Ovary (tissue), 7 donors: ENCODE measurements at regions not wholly inside any gene's neighbourhood (a gene's known extent, or its start where the extent isn't known, plus 50 kb on each side); places are given as distances from the start of the nearest gene placed in this dataset.

Source experiments
- DNase-seq, 5 donors: peaks; one replicate each; pipeline ENCODE4 v3.0.0-alpha.2; 2019 to 2020
- H3K27ac ChIP-seq, 2 donors: fragments of 200-600 bp; one replicate each; pipeline versions ENCODE4 v1.5.1 to v1.8.0; 2019 to 2022
- H3K27me3 ChIP-seq: fragments of 200-600 bp; one replicate; pipeline ENCODE4 v1.8.0; 2022
- H3K36me3 ChIP-seq: fragments of 200-600 bp; sonication (generic); one replicate; pipeline ENCODE4 v1.5.1; 2019
- H3K4me1 ChIP-seq: one replicate; pipeline ENCODE4 v1.8.1; 2013; ENCODE audit warnings: mild to moderate bottlenecking, moderate library complexity; ENCODE audit not compliant: insufficient read depth
- H3K4me3 ChIP-seq: fragments of 200-600 bp; sonication (generic); one replicate; pipeline ENCODE4 v1.5.1; 2017
- H3K9me3 ChIP-seq, 2 donors: fragments of 200-600 bp in 1 of 2; sonication (generic) in 1 of 2; one replicate each; pipeline versions ENCODE4 v1.5.1 to v1.8.1; 2013 to 2019; ENCODE audit warnings: mild to moderate bottlenecking in 1 of 2, moderate library complexity in 1 of 2
- EP300 ChIP-seq: sonication (generic); formaldehyde crosslinking; IDR thresholded peaks from one replicate; pipeline ENCODE4 v1.6.1; 2017; ENCODE audit warnings: antibody characterized with exemption
- POLR2A ChIP-seq: fragments of 450-650 bp; IDR thresholded peaks from one replicate; pipeline ENCODE4 v1.6.1; 2017; ENCODE audit warnings: antibody characterized with exemption, mild to moderate bottlenecking, moderate library complexity
- WGBS, 3 donors: extraction: QIAGEN DNeasy Blood & Tissue Kit in 1 of 3; methylation state at CpG; one replicate each; pipeline versions ENCODE4 v1.1.5 to v1.1.7; 2013 to 2017; 5-methylcytosine and 5-hydroxymethylcytosine counted together
- intact Hi-C, 4 donors: fragments of 100-400 bp; cut with DNase I; formaldehyde crosslinking; loops; one replicate each; pipeline versions ENCODE4 v1.11.0 to v1.15.1; 2022 to 2023
- TF ChIP-seq, protein P1 (sequence below), 3 donors: fragments of 450-650 bp in 2 of 3; fragments of 200-600 bp in 1 of 3; IDR thresholded peaks; one replicate each; pipeline versions ENCODE4 v1.5.1 to v1.8.0; 2016 to 2022; ENCODE audit warnings: antibody characterized with exemption in 3 of 3, mild to moderate bottlenecking in 1 of 3
- donor health status: DM: no; HTN: no; CAD: no; lungs with moderate emphysema.
- donor health status: DM: no; HTN: no; CAD: no.
- donor health status: Bipolar disorder and iron deficiency.
- donor health status: DM: no; HTN: no; CAD: no.
- donor health status: DM: yes; HTN: yes; CAD: no.

- no peaks in the 10 kb centered on the region for H3K9me3 ChIP-seq
- intact Hi-C loops = no loop called here
These were observed 90.5 kb upstream of the VPREB1 start for GRCh38 chr22:22154040-22154439.

DNA sequence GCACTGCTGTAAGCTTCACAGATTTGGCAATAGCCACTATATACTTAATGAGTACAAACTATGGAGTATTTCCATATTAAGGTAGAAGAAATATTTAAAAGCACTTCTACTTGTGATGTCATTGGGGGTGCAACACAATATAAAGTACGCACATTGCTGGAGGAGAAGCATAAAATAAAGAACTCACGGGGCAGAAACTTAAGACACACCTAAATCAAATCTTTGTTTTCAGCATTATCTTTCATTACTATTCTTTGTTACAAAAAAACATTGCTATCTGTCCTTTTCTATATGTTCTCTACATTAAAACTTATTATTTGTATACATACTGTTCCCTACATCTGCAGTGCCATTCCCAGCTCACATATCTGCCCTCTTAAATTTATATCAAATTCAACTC lies 93.3 kb upstream of the VPREB1 start:
- Histone ChIP-seq H3K36me3 (no peaks in the 10 kb centered on the region), H3K27ac (no peak overlapping the region), H3K4me1 (no peaks in the 10 kb centered on the region), H3K9me3 (no peaks in the 10 kb centered on the region), H3K4me3 (no peak overlapping the region), H3K27me3 (no peaks in the 10 kb centered on the region)
- 73 to 81% (median 75%) methylated on average over 2 of the region's 2 CpGs for WGBS, 3 donors
- TF ChIP-seq POLR2A (no peak), EP300 (no peak)
- TF ChIP-seq, protein P1, sequence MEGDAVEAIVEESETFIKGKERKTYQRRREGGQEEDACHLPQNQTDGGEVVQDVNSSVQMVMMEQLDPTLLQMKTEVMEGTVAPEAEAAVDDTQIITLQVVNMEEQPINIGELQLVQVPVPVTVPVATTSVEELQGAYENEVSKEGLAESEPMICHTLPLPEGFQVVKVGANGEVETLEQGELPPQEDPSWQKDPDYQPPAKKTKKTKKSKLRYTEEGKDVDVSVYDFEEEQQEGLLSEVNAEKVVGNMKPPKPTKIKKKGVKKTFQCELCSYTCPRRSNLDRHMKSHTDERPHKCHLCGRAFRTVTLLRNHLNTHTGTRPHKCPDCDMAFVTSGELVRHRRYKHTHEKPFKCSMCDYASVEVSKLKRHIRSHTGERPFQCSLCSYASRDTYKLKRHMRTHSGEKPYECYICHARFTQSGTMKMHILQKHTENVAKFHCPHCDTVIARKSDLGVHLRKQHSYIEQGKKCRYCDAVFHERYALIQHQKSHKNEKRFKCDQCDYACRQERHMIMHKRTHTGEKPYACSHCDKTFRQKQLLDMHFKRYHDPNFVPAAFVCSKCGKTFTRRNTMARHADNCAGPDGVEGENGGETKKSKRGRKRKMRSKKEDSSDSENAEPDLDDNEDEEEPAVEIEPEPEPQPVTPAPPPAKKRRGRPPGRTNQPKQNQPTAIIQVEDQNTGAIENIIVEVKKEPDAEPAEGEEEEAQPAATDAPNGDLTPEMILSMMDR (IDR thresholded peaks at IDR 0.05) = no peak
- intact Hi-C loops = no loop called here
- DNase-seq = no peak

More at GRCh38 chr22:22154040-22154439, 90.5 kb upstream of the VPREB1 start:
- WGBS, 3 donors = 57 to 84% (median 77%) methylated on average over 1 of the region's 1 CpG
- no peak overlapping the region for H3K4me3 ChIP-seq
- H3K4me1 ChIP-seq = no peaks in the 10 kb centered on the region
- TF ChIP-seq EP300 (no peak), POLR2A (no peak)
- TF ChIP-seq, protein P1 (IDR thresholded peaks at IDR 0.05) = no peak
- H3K36me3 ChIP-seq = no peaks in the 10 kb centered on the region
- no peak for DNase-seq
- no peaks in the 10 kb centered on the region for H3K27me3 ChIP-seq
- no peak overlapping the region for H3K27ac ChIP-seq

GRCh38 chr22:22150457-22150856 lies 94.1 kb upstream of the VPREB1 start:
- Histone ChIP-seq H3K27me3 (no peaks in the 10 kb centered on the region), H3K4me3 (no peak overlapping the region), H3K9me3 (no peaks in the 10 kb centered on the region), H3K36me3 (no peaks in the 10 kb centered on the region), H3K4me1 (no peaks in the 10 kb centered on the region), H3K27ac (no peak overlapping the region)
- no peak for TF ChIP-seq POLR2A
- TF ChIP-seq, protein P1 (IDR thresholded peaks at IDR 0.05) = no peak
- TF ChIP-seq EP300 = no peak
- 33 to 77% (median 55%) methylated on average over 1 of the region's 1 CpG for WGBS, 3 donors
- no peak for DNase-seq
- intact Hi-C loops = no loop called here

GRCh38 chr22:22148905-22149304 lies 95.7 kb upstream of the VPREB1 start:
- intact Hi-C loops = no loop called here
- DNase-seq = no peak
- Histone ChIP-seq H3K27ac (no peak overlapping the region), H3K4me3 (no peak overlapping the region), H3K9me3 (no peaks in the 10 kb centered on the region), H3K4me1 (no peaks in the 10 kb centered on the region), H3K27me3 (no peaks in the 10 kb centered on the region), H3K36me3 (no peaks in the 10 kb centered on the region)
- TF ChIP-seq, protein P1 (IDR thresholded peaks at IDR 0.05) = no peak
- TF ChIP-seq EP300 (no peak), POLR2A (no peak)
- 42 to 67% (median 61%) methylated on average over 1 of the region's 1 CpG for WGBS, 3 donors

DNA sequence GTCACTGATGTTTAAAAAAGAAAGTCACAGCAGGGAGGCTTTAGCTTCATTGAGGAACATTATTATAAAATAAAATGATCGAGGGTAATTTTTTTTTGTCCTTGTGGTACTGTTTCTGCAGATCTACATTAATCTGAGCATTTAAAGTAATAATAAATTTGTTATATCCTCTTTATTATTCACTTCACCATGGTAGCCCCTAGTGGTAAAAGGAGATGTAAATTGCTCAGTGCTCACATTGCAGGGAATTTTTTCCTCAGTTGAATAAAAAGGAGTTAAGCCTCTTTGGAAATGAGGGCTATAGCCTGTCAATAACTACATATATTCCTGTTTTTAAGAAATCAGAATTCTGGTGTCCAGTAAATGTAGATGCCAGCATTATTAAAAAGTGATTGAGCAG lies 99.7 kb upstream of the VPREB1 start:
- H3K36me3 ChIP-seq = no peaks in the 10 kb centered on the region
- H3K27me3 ChIP-seq = no peaks in the 10 kb centered on the region
- intact Hi-C loops = no loop called here
- no peak overlapping the region for H3K27ac ChIP-seq
- 0 to 94% (median 89%) methylated on average over 1 of the region's 1 CpG for WGBS, 3 donors
- no peak overlapping the region for H3K4me3 ChIP-seq
- no peak for DNase-seq
- H3K4me1 ChIP-seq = no peaks in the 10 kb centered on the region
- TF ChIP-seq, protein P1 (IDR thresholded peaks at IDR 0.05) = no peak
- TF ChIP-seq EP300 = no peak
- no peak for TF ChIP-seq POLR2A
- H3K9me3 ChIP-seq = no peaks in the 10 kb centered on the region
